ENCODE measurements at regions not wholly inside any gene's neighbourhood (a gene's known extent, or its start where the extent isn't known, plus 50 kb on each side); places are given as distances from the start of the nearest gene placed in this dataset.

DNA sequence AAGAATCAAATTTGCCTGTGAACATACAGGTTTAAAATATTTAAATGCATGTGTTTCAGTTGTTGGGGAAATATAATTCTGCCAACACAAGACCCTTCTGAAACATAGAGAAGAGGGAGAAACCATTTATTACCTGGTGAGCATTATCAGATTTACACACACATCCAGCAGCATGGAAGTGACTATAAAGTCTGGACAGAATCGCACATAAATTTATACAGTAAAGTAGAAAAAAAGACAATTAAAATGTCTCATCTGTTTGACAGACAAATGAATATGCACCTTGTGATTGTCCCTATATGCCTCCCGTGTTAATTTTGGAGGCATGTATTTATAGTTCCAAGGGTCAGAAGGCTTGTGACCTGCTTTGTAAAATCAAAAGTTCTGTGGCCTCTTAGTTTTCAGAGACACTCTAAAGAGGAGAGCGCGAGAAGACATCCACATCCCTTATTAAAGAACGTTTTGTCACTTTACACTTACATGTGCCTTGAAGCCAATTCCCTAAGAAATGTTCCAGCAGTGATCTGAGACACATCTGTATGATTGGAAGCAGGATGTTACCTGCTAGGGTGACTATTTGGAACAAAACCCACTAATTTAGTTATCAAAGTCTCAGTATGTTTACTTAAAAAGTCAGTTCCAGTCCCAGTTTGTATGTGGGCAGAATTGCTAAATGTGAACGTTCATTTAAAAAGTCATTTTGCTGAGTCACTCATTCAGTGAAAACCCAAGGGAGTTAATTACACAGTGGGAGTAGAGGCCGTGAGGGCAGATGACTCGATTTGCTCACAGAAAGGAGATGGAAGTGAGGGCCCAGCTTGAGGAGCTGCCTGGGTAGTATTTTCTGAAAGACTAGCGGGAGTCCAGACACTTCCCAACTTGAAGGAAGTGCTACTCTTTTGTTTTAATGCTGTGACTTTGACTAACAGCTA, 527.6 kb upstream of the MEX3C start:
- H3K4me1 Mint-ChIP-seq, result peaks cover 6 to 7% of the 10 kb centered on the region in 2 experiments
- Histone ChIP-seq H2BK12ac (ENCODE audit: insufficient read length, low read depth, low read length) (no peak overlapping the region), H2BK120ac (ENCODE audit: low read depth, low read length, poor library complexity, severe bottlenecking) (no peak overlapping the region), H2AFZ (ENCODE audit: low read length) (peak overlapping the region; percentile 45), H3K9me3 (ENCODE audit: control insufficient read depth, low read depth, low read length) (no peaks in the 10 kb centered on the region), H3K14ac (ENCODE audit: insufficient read depth, low read length) (no peak overlapping the region), H3K4ac (ENCODE audit: low read depth, low read length) (no peak overlapping the region), H2BK20ac (ENCODE audit: low read depth, low read length, poor library complexity, severe bottlenecking) (no peak overlapping the region), H3K23me2 (ENCODE audit: insufficient read length, low read depth, low read length, poor library complexity, severe bottlenecking) (no peaks in the 10 kb centered on the region), H3T11ph (ENCODE audit: low read length) (no peak overlapping the region), H2AK5ac (ENCODE audit: insufficient read length, low read length) (no peak overlapping the region), H2BK15ac (ENCODE audit: low read depth, low read length) (no peak overlapping the region), H3K23ac (ENCODE audit: insufficient read length, low read depth, low read length) (no peak overlapping the region), H3K18ac (ENCODE audit: insufficient read length, low read depth, low read length) (no peak overlapping the region), H3K27ac (ENCODE audit: insufficient read length, low read depth, low read length) (no peak overlapping the region), H3K56ac (ENCODE audit: insufficient read length, low read depth, low read length) (no peak overlapping the region), H4K5ac (ENCODE audit: insufficient read length, low read depth, low read length) (no peak overlapping the region), H3K9ac (ENCODE audit: extremely low read depth, insufficient read length, low read length) (no peak overlapping the region), H4K20me1 (ENCODE audit: control insufficient read depth, insufficient read depth, insufficient read length) (no peaks in the 10 kb centered on the region), H4K91ac (ENCODE audit: insufficient read length, low read depth, low read length) (no peak overlapping the region), H3K79me2 (ENCODE audit: insufficient read depth, low read length) (no peaks in the 10 kb centered on the region), H3K79me1 (ENCODE audit: insufficient read depth, low read depth, low read length, poor library complexity, severe bottlenecking) (no peaks in the 10 kb centered on the region), H3K4me1 (ENCODE audit: insufficient read depth, low read length) (no peaks in the 10 kb centered on the region), H4K8ac (replicated peaks; ENCODE audit: insufficient read length, low read depth, low read length) (no peak overlapping the region), H3K27me3 (ENCODE audit: insufficient read depth, low read length) (no peaks in the 10 kb centered on the region), H2BK5ac (ENCODE audit: insufficient read length, low read length) (no peak overlapping the region), H3K4me2 (ENCODE audit: insufficient read depth, insufficient read length, low read length) (no peak overlapping the region)
- H3K36me3 Mint-ChIP-seq (ENCODE audit: insufficient read depth in 1 of 3, low read depth in 3 of 3), result peaks cover 0 to 4% (median 0%) of the 10 kb centered on the region in 3 experiments; a peak in 2 of 7 replicates
- no CpG with 5 or more reads among the region's 9 CpGs for WGBS (ENCODE audit: extremely low coverage, insufficient read length, low lambda C conversion rate)
- peaks cover 0 to 3% of the 10 kb centered on the region in 2 experiments; a peak in 2 of 5 replicates for H3K9me3 Mint-ChIP-seq
- H3K4me3 Mint-ChIP-seq, result no peak overlapping the region
- TF ChIP-seq, protein P1, sequence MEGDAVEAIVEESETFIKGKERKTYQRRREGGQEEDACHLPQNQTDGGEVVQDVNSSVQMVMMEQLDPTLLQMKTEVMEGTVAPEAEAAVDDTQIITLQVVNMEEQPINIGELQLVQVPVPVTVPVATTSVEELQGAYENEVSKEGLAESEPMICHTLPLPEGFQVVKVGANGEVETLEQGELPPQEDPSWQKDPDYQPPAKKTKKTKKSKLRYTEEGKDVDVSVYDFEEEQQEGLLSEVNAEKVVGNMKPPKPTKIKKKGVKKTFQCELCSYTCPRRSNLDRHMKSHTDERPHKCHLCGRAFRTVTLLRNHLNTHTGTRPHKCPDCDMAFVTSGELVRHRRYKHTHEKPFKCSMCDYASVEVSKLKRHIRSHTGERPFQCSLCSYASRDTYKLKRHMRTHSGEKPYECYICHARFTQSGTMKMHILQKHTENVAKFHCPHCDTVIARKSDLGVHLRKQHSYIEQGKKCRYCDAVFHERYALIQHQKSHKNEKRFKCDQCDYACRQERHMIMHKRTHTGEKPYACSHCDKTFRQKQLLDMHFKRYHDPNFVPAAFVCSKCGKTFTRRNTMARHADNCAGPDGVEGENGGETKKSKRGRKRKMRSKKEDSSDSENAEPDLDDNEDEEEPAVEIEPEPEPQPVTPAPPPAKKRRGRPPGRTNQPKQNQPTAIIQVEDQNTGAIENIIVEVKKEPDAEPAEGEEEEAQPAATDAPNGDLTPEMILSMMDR (conservative IDR thresholded peaks at IDR 0.05), result no peak
- peak overlapping the region; percentile 1 to 65 (median 62); a peak in 3 of 7 replicates for H3K27ac Mint-ChIP-seq
- no peaks in the 10 kb centered on the region; the same call in 1 of the 2 replicates for H3K27me3 Mint-ChIP-seq (ENCODE audit: low read depth)
- no peak for DNase-seq
